ENCODE measurements at regions not wholly inside any gene's neighbourhood (a gene's known extent, or its start where the extent isn't known, plus 50 kb on each side); places are given as distances from the start of the nearest gene placed in this dataset.

DNA sequence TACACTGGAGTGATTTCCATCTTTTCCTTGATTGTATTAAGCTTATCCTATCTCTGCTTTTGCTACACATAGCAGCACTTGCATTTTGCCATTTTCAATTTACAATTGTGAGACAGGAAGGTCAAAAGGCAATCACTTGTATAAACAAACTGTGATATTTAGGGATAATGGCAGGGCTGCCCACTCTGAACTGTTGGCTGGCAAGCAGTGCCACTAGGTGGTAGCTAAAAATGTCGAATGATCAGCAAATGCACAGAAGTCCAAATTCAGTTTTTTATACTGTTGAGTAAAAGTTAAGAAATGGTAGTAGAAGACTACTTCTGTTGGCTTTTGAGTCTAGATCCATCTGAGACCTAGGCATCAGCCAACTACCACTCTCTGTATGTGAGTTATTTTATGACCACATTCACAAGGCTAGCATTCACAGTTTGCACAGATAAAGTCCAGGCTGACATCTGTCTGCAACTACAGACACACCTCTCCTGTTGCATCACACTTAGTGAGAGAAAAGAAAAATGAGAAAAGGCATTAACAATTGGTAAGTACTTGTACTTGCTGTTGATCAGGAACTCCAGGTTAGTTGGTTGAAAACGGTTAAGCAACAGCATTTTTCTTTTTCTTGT lies 108.8 kb upstream of the ASTN2 start:
- TF ChIP-seq, protein P1, sequence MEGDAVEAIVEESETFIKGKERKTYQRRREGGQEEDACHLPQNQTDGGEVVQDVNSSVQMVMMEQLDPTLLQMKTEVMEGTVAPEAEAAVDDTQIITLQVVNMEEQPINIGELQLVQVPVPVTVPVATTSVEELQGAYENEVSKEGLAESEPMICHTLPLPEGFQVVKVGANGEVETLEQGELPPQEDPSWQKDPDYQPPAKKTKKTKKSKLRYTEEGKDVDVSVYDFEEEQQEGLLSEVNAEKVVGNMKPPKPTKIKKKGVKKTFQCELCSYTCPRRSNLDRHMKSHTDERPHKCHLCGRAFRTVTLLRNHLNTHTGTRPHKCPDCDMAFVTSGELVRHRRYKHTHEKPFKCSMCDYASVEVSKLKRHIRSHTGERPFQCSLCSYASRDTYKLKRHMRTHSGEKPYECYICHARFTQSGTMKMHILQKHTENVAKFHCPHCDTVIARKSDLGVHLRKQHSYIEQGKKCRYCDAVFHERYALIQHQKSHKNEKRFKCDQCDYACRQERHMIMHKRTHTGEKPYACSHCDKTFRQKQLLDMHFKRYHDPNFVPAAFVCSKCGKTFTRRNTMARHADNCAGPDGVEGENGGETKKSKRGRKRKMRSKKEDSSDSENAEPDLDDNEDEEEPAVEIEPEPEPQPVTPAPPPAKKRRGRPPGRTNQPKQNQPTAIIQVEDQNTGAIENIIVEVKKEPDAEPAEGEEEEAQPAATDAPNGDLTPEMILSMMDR (IDR thresholded peaks at IDR 0.05): no peak
- no peak for TF ChIP-seq POLR2AphosphoS5 (IDR thresholded peaks at IDR 0.05; ENCODE audit: insufficient read depth in 1 of 2, low read depth in 1 of 2)
- TF ChIP-seq POLR2A (IDR thresholded peaks at IDR 0.05): no peak
